NCI-H2196 treated with DMSO at 0.1 percent for 48 hours (cell line): ENCODE measurements at regions not wholly inside any gene's neighbourhood (a gene's known extent, or its start where the extent isn't known, plus 50 kb on each side); places are given as distances from the start of the nearest gene placed in this dataset.

Source experiments
- DNase-seq: peaks from one replicate; lab custom pipeline; 2025; ENCODE audit not compliant: unreplicated experiment; lab: John Stamatoyannopoulos, UW

DNA sequence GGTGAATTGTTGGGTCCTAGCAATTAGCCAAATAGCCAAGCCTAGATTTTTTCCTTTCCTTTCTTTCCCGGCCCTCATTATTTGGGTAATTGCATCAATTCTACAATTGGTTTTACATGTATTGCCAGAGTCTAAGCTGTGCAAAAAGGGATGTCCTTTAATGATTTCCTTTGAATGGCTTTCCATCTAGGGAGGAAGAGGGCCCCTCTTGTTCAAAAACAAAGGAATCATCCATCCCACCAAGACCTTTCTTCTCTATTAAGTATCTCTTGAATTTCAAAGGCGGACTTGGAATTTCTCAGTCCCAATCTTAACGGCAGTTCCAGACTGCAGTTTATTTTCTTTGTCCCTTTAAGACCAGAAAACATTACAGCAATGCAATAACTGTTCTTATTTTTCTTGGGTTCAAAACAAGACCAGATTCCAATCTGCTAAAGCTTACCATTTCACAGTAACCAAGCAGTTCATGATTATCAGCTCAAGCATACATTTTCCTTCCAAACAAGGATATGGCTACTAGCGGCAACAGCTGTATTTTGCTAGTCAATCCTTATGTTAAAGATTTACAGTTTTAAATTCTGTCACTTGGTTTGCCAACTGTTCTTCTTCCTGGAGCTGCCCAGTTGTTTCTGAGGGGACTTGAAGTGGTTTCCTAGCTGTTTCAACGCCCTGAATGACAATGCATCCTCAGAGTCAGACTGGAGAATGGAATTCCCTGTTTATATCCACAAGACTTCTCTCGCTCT is 91.4 kb upstream of the LRIG1 start:
- DNase-seq, result no peak

DNA sequence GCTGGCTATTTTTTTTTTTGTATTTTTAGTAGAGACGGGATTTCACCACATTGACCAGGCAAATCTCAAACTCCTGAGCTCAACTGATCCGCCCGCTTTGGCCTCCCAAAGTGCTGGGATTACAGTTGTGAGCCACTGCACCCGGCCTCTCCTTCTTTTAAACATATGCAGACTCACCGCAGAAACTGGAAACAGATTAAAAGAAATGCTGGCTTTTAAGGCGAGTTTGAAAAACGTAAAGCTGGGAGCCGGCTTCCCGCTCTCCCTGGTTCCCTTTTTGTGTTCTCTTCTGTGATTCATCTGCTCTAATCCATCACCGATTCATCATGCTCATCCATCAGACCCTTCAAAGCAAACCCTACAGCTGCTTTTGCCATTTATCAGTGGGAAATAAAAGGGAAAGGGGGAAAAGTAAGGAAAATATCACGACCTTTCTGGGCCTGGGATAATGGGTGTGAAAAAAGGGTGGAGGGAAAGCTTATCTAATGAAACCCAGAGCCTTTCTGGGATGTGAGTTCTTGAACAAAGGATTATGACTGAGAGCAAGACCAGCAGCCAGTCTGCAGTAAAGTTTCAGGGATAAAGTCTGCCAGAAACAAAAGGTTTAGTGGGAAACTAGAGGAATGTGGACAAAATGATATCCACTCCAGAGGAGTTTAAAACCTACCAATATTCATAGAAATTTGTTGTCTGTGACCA is 92.3 kb upstream of the LRIG1 start:
- no peak for DNase-seq

DNA sequence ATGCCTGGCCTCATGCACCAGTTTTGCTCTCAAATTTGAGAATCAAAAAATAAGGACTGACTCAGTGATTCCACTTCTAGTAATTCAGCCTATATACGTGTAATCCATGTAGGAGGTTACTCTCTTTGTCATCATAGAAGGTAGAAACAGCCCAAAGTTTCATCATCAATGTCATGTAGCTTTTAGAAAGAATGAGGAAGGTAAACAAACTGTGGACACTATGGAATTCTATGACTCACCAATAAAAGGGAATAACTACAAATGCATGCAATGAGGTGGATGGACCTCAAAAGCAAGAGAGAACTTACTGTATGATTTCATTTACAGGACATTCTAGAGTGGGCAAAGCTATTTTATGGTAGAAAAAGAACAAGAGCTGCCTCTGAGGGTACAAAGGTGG is 93.2 kb upstream of the LRIG1 start:
- DNase-seq, result no peak

DNA sequence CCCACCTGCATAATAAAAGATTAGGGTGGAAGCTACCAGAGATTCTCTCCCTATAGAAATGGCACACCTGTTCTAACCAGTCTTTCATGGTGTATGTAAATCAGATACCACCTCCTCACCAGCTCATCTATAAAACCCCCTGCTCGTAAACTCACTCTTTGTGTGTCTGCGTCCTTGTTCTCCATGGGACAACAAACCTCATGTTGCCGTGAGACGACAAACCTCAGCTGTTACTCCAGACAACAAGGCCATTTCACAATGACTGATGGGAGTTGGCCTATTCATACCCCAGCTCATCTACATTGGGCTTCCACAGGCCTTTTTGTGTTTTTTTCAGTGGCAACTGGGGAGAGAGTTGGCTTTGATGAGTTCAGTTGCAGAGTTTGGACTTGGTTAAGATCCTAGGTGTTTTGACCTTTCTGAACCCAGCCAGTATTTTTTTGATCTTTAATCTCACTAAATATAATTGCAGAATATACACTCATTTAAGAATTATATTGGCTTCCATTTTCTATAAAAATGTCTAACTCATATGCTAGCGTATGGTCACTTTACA is 96.6 kb upstream of the LRIG1 start:
- DNase-seq, result no peak

DNA sequence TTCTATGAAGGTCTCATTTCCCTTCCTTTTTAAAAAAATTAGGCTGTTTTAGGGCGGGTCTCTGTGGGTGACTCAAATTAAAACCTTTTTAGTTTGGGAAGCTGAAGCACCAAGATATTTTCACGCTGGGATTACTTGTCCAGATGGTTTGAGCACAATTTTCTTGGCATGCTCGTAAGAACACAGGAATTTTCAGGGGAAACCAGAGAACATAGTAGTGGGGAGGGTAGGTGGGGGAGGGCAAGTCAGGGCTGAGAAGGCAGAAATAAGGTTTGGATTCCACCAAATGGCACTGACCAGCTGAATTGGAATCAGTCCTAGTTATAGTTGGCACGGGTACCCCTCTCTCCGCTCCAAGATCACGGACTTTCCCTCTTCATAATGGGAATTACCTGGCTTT is 97.3 kb upstream of the LRIG1 start:
- DNase-seq, result no peak

DNA sequence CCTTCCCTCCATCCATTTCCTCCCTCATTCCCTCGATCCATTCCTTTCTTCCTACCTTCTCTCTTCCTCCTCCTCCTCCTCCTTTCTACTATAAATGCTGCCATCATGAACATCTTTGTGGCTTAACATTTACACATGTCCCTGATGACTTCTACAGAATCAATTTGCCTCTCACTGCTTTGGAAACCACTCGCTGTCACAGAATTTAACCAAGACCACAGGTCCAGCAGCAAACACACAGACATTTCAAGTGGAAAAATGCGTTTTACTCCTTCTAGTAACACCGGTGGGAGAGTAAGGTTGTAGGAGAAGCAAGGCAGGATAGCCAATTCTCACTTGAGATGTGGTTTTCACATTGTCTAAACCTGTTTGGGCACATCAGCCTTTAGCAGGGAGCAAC is 101.4 kb upstream of the LRIG1 start:
- DNase-seq, result no peak

DNA sequence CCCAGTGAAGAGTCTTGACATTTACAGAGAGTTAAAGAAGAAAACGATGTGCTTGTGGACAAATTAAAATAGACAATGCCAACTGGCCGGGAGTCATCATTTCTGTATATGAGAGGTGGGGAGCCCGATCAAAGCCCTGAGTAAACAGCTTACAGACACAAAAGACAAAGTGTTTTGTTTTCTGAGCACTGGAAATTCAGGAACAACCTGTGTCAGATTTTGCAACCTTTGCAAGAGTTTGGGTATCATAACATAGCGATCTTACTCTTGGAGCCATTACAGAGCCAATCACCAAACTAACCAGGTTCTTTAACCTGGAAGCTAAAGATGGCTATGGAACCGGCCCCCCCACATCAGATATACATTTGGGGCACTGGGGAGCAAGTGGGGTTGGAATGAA is 101.9 kb upstream of the LRIG1 start:
- DNase-seq, result no peak

DNA sequence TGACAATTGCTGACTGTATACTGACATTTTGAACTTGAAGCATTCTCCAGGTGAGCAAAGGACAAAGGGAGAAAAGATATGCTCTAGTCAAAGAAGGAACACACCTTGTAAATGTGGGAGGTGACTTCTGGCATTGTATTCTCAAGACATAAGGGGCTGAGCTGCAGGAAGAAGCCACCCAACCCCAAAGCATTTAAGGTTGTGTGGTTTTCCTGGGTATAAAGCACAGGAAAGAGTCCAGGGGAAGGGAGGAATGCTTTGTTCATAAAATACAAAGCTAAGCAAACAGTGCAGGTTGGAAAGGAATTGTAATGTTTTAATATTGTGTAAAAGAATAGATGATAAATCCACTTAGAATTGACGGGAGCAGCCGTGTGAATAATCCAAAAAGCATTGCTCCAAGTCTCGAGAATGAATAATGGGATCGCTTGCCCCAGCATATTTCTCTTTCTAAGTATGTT is 102.4 kb upstream of the LRIG1 start:
- no peak for DNase-seq

DNA sequence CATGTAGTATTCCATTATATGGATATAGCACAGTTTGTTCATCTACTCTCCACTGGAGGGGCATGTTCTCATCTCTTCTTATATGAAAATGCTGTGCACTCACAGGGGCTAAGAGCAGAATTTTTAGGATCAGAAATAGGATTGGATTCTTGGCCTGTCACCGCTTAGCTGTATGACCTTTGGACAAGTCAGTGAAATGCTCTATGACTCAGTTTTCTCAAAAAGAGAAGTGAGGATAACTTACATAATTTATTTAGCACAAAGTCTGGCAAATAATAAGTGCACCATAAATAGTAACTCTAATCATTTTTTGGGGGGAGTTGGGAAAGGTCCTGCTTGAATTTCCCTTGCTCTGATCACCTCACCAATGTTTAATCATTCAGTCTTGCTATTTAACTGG is 103.7 kb upstream of the LRIG1 start:
- DNase-seq, result no peak

DNA sequence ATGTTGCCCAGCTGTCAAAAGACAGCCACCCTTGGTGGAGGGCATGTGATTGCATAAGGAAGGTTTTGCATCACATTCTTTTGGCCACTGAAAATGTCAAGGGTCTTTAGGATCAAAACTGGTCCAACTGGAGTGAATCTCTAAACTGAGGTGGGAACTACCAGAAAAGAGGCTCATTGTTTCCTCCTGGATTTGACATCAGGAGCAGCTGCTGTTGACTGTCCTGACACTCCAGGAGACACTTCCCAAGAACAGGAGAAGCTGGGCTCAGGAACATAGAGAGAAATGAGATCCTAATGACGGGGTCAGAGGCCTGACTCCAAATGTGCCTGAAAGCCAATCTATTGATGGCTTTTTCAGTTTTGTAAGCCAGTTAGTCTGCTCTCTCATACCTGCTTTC is 105.3 kb upstream of the LRIG1 start:
- DNase-seq, result no peak

DNA sequence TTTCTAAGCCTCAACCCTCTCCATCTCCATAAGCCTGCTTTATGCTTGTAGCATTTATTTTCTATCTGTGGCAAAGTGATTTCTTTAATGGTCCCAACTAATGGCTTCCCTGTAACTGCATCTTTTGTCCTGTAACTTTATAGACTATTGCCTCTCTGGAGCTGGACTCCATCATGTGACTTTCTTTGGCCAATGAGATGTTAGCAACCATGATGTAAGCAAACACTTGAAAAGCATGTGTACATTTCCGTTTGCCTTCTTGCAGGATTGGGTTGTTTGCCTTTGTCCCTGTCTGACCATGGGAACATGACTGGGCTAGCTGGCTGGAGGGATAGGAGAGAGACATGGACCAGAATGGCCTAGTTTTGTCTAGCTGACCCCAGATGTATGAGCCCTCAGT is 106.0 kb upstream of the LRIG1 start:
- DNase-seq, result peak; percentile 6

DNA sequence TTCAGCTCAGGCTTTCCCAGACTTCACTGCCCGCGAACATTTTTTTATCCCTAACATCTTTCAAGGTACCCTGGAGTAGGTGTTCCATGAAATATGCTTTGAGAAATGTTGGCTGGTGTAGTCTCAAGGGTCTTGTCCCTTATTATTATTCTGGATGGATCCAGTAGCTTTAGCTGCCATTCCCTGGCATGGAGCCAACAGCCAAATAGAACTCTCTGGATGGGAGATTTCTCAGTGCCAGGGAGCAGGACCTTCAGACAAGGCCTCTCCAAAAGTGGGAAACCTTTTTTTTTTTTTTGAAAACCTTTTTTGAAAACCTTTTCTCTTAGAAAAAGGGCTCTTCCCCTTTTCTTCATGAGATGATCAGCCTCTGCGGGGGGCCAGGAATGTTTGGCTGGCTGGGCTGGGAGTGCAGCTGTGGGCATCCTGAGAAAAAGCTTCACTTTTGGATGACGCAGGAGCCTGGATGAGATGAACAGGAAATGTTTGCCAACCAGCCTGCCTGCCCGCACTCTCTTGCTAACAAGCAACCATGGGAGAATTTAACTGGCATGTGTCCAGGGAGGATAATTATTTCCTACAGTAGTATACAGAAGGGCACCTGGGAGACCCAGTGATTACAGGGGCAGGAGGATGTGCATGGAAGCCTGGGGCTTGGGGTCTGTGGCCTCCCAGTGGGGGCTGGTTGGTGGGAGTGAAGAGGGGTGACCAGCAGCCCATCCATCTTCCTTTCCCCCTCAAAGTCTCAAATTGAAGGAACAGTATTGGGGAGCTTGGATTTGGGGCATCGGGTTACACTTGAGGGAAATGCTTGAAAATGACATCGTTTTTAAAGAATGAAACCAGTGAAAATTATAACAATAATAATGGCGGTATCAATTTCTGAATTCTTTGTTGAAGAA is 109.1 kb upstream of the LRIG1 start:
- DNase-seq, result peak; percentile 55

DNA sequence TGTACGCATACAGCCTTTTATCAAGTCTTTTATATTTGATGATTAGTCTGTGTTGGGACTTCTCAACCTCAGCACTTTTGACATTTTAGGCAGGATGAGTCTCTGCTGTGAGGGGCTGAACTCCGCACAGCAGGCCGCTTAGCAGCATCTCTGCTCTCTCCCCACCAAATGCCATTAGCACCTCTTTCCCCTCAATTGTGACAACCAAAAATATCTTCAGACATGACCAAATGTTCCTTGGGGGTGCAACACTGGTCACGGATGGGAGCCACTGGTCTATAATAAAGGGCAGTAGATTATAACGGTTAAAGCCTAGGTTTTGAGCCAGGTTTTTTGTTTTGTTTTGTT is 109.7 kb upstream of the LRIG1 start:
- DNase-seq, result no peak

DNA sequence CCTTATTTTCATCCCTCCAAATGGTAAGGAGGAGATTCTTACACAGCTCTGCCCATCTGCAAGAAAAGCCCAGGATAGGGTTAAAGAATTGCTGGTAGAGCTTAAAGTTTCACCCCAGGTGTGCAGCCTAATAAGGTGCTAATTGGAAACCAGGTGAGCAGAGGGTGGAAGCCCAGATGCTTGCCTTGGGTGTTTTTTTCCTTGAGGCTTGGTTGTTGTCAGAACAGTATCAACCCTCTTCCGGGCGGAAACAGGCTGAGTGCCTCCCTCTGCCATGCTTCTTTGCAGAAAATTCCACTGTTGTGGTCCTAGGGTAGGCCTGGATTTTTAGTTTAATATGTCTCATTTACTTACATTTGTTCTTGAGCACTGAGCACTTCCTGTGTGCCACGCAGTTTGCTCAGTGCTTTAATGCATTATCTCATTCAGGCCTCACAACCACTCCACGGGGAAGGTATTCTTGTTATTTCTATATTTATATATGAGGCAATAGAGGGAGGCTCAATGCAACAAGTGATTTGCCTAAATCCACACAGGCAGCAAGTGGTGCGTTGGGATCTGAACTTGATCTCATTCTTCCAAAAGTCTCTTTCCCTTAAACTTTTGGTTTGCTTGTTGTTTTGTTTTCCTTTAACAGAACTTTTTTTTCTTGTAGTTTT is 115.0 kb upstream of the LRIG1 start:
- no peak for DNase-seq

DNA sequence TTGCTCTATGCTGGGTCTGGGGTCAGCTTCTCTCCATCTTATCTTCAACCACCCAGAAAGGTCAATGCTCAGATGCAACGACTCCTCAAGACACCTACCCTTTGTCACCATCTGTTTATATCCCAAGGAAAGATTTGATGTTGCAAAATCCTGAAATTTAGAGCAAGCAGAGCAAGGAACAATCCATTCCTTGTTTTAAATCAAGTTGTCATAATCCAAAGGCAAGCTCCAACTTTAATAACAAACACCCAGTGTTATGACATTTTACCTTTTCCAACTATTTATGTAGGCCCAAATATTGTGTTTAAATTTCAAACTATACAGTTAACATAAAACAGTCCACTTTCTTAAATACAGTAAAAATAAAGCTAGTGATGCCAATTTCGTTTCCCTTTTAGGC is 116.5 kb upstream of the LRIG1 start:
- DNase-seq, result no peak

DNA sequence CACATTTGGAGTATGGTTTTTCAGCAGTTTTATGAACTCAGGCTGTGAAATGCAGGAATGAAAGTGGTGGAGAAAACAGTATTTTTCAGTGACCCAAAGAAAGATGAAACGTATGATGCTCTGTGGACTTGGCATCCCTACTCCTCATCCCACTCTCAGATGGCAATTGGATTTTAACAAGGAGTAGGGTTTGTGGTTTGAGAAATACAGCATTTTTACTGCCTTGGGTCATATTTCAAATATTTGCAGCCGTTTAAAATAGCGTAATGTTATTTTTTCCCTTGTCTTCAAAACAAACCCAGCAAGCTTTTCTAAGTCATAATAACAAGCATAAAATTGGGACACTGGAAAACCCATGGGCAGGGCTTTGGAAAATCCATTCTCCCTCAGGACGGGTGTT is 117.2 kb upstream of the LRIG1 start:
- DNase-seq, result no peak

DNA sequence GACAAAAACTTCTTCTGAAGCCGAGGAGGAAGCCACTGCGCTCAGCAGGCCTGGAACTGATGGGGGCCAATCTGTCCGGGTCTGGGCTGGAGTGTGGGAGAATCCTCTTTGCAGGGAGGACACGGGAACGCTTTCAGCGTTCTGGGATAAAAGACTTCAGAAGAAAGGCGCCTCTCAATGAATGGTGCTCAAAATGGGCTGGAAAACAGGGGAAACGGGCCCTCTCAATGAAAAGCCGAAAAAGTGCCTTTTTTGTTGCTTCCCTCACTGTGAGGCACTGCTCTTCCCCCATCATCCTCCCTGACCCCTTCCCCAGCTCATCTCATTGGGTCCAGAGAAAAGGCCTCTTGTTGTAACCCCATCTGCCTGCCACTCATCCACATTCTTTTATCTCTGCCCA is 119.5 kb upstream of the LRIG1 start:
- DNase-seq, result no peak

DNA sequence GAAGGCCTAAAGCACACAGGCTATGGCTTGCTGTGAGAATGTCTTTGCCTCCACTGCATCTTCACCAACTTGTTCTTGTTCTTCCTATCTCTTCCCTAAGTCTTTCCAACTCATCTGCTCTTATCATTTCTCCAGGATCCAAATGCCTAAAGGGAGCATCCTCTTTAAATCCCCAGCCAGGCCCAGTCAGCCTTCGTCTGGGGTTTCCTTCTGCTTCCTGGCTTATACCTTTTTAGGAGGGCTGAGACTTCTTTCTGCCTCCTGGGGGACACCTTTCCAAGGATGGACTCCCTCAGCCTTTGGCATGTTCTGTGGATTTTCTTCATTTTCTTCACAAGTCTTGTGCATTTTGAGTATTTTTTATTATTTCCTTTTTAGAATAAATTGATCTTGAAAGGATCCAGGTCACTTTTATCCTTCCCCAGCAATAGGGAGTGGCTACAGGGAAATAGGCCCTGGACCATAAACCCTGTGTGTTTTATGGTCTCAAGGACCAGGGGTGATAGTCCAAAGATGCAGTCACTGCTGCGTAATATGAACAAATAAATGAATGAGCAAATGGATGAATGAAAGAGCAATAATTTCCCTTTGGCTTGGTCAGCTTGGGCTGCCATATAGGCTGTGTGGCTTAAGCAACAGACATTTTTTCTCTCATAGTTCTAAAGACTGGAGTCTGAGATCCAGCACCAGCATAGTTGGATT is 122.1 kb upstream of the LRIG1 start:
- DNase-seq, result no peak

DNA sequence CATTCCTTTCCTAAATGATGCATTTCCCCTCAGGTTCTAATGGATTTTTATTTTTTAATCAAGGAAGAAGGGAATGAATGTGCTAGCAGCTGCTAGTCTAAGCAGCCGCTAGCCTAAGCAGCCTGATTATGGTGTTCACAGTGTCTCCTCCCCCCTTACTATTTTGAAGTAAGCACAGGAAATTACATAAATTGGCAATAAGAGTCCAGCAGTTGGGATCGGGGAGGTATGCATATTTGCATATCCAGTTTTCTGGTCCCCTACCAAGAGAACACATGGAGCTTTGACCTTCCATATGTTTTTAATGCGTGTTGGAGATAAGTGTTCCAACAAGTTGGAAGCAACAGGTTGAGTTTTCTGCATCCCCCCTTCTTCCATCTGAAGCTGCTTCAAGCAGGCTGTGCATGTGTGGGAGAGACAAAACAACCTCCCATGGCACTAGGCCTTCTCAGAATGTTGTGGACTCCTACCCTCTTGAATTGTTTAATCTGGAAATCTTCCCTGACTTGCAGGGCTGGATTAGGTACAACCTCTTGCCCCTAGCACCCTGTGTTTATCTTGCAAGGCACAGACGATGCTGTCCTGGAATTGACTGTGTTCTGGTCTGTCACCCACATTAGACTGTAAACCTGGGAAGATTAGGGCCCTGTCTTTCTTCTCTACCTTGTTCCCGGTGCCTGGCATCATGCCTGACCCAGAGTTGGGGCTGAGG is 124.8 kb upstream of the LRIG1 start:
- DNase-seq, result no peak
